ENCODE measurements at regions not wholly inside any gene's neighbourhood (a gene's known extent, or its start where the extent isn't known, plus 50 kb on each side); places are given as distances from the start of the nearest gene placed in this dataset.

DNA sequence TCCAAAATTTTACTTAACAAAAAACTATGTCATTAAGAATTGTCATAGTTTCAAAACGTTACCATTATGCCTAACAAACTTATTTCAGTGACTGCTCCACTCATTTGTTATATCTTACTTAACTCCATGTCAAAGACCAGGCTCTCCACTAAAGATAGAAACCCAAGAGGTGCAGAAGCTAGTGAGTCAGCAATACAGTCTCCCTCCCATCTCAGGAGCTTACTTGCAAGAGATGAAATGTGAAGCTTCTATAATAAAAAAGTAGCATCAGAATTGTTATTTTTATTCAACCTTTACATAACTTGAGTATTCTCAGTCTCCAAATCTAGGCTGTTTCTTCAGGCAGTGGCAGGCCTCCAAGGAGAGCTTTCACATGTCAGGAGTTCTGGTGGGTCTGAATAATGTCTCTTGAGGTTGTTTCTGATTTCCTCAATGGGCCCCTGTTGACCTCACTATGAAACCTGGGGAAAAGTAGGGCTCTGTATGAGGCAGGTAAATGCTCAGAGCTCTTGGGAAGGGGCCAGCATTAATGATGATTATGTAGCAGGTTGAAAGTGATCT is 242.0 kb downstream of the NDFIP2 start:
- no peak for DNase-seq (ENCODE audit: low read depth in 2 of 2)

- DNase-seq (ENCODE audit: low read depth in 2 of 2): no peak
Observed at GRCh38 chr13:79716191-79716590, 235.2 kb downstream of the NDFIP2 start.

DNA sequence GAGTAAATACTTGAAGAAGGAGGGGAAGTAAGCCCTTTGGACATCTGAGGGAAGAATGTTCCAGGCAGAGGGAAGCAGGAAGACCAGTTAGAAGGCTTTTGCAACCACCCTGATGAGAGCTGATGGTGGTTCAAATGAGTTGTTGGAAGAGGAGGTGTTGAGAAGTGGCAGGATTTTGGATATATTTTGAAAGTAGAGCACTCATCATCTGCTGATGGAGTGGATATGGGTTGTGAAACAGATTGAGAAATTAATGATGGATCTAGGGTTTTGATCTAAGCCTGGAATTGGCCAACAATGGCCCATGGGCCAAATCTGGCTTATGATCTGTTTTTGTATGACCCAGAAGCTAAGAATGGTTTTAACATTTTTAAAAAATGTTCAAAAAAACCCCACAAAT is 230.7 kb downstream of the NDFIP2 start:
- no peak for DNase-seq (ENCODE audit: low read depth in 2 of 2)

DNA sequence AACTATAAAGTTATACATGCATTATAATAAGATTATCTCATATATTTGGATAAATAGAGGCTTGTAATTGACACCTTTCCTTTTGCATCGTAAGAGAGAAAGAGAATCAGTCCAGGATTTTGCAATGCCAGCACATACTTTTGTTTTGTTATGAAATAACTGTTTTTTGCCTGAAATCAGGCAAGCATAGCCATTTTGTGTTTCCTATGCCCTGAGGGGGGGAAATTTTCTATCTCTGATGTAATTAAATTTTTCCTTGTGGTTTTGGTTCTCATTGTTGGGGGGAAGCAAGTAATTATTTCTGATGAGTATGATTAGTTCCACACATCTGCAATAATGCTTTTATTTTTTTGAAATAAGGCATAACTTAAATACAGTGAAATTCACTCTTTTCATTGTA is 229.4 kb downstream of the NDFIP2 start:
- peak; percentile 45 to 50 for DNase-seq (ENCODE audit: low read depth in 2 of 2)

- DNase-seq (ENCODE audit: low read depth in 2 of 2): peak in 1 of 2 experiments; percentile 44
Observed at GRCh38 chr13:79709471-79709870, 228.5 kb downstream of the NDFIP2 start.

DNA sequence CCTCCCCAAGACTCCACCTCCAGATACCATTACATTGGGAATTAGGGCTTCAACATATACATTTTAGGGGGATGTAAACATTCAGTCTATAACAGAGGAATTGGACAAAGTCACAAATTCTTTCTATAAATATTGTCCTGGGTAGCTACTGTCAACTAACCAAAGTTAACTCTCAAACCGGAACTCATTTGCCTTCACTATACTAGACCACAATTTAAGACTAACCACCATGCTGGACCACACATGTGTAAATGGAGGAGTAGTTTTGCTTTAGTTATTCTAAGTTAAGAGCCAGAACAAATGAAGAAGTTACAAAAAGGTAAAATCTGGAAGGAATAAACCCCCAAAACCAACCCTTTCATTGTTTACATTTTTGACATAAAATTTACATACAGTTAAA is 222.8 kb downstream of the NDFIP2 start:
- no peak for DNase-seq (ENCODE audit: low read depth in 2 of 2)

GRCh38 chr13:79695754-79696153 is 214.8 kb downstream of the NDFIP2 start:
- DNase-seq (ENCODE audit: low read depth in 2 of 2): no peak

GRCh38 chr13:79692846-79693245 is 211.9 kb downstream of the NDFIP2 start:
- no peak for DNase-seq (ENCODE audit: low read depth in 2 of 2)

DNA sequence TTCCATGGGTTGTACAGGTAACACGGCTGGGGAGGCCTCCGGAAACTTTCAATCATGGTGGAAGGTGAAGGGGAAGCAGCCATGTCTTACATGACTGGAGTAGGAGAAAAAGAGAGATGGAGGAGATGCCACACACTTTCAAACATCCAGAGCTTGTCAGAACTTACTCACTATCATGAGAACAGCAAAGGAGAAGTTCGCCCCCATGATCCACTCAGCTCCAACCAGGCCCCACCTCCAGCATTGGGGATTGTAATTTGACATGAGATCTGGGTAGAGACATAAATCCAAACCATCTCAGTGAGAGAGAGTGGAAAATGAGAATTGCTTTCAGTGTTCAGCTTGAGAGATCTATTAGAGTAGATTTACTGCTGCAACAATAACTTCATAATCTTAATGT is 210.9 kb downstream of the NDFIP2 start:
- no peak for DNase-seq (ENCODE audit: low read depth in 2 of 2)

DNA sequence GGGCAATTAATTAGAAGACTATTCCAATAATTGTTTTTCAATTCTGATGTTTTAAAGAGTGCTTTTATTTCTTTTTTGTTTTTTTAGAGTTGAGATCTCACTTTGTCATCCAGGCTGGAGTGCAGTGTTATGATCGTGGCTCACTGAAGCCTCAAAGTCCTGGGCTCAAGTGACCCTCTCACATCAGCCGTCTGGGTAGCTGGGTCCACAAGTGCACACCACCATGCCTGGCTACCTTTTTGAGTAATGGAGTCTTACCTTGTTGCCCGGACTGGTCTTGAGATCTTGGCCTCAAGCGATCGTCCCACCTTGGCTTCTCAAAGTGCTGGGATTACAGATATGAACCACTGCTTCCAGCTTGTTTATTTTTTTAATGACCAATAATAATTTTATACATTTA is 207.8 kb downstream of the NDFIP2 start:
- no peak for DNase-seq (ENCODE audit: low read depth in 2 of 2)

- no peak for DNase-seq (ENCODE audit: low read depth in 2 of 2)
Observed at GRCh38 chr13:79686441-79686840, 205.5 kb downstream of the NDFIP2 start.

DNA sequence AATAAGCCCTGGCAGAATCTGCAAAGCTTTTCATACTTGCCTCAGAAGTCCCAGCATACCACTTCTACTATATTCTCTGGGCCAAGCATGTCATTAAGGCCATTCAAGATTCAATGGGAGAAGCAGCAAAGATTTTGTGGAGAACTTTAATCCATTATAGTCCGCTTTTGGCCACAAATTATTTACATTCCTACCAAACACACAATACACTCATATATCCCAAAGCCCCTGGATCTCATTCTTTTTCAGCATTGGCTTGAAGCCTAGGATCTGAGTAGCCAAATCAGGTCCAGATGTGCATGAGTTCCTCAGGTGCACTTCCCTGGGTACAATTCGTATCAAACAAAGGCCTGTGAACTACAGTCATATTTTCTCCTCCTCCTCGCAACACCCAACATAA is 203.4 kb downstream of the NDFIP2 start:
- peak in 1 of 2 experiments; percentile 20 for DNase-seq (ENCODE audit: low read depth in 2 of 2)

GRCh38 chr13:79682164-79682563 is 201.2 kb downstream of the NDFIP2 start:
- no peak for DNase-seq (ENCODE audit: low read depth in 2 of 2)

DNA sequence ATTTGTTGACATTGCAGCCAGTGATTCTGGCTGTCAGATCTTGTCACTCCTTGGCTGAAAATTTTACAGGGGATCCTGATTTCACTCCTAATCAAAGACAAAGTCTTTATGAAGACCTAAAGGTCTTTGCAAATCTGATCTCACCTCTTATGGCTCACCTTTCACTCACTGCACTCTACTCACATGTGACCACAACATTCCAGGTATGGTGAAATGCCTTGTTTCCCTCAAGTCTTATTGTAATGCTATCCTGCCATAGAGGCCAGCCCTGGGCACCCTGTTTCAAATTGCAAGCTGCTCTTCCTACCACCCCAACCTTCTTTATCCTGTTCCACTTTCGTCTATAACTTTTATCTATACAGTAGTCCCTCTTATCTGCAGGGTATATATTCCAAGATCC is 200.1 kb downstream of the NDFIP2 start:
- no peak for DNase-seq (ENCODE audit: low read depth in 2 of 2)

DNA sequence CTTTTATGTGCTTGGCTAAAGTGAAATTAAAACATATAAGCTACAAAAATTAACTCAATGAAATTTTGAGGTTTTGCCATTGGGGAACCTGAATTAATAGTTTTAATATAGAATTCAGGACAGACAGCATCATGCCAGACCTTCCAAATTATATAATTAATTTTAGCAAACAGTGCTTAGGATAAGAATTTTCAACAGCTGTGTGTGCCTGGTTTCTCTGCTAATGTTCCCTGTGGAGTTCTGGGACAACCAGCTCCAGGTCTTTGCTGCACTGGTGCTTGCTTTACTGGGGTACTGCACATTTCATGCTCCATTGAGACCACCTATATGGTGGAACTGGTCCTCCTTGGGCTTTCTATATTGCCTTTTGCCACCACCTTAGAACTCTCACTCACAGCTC is 199.5 kb downstream of the NDFIP2 start:
- DNase-seq (ENCODE audit: low read depth in 2 of 2): no peak

- DNase-seq (ENCODE audit: low read depth in 2 of 2): no peak
Observed at GRCh38 chr13:79679334-79679733, 198.4 kb downstream of the NDFIP2 start.

DNA sequence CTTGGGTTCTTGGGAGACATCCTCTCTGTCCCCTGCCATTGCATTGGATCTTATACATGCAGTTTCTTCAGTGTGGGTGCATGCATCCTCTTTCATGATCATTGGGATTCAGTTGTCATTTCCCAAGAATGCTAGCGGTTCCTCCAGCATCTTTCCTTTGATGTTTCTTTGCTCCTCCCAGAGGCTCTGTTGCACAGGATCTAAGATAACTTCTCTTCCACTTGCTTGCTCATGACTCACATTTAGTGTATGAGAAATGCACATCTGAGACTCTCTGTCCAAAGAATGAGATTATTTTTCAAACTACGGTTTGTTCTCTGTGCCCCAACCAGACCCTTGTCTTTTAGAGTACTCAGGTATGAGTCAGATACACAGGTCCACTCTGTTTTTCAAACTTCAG is 197.1 kb downstream of the NDFIP2 start:
- no peak for DNase-seq (ENCODE audit: low read depth in 2 of 2)

GRCh38 chr13:79675931-79676660 is 195.1 kb downstream of the NDFIP2 start:
- DNase-seq (ENCODE audit: low read depth in 2 of 2): no peak

DNA sequence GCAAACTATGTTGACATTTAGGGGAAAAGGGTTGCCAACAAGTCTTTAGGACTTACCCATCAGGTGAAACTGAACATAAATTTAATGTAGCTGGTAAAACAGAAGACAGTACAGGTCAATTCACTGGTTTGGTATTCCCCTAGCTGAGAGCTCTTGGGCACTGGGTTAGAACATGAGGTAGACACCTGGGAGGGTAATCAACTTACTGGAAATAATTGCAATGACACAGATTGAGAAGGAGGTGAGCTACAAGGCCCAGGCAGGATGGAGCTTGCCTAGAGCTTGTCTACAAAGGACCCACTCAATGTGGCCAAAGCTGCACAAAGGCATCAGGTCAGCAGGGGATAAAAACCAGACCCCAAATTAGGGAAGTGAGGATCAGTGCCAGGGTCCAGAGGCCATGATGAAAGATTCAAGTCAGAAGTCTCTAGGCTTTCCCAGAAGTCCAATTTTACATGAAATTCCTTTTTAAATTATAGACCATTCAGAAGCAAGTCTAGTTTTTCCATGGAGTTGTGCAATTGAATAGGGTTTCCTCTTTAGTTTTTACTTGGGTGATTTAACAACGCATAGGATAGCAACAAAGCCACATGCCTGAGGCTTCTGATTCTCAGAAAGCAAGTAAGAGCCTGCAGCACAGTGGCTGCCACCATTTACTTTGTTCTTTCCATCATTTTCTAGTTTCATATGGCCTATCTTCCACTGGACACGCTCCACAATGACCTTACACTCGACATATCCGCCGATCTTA is 194.0 kb downstream of the NDFIP2 start:
- no peak for DNase-seq (ENCODE audit: low read depth in 2 of 2)

- no peak for DNase-seq (ENCODE audit: low read depth in 2 of 2)
Observed at GRCh38 chr13:79673993-79674377, 193.0 kb downstream of the NDFIP2 start.

GRCh38 chr13:79673310-79673992 is 192.5 kb downstream of the NDFIP2 start:
- no peak for DNase-seq (ENCODE audit: low read depth in 2 of 2)

GRCh38 chr13:79671420-79671819 is 190.5 kb downstream of the NDFIP2 start:
- no peak for DNase-seq (ENCODE audit: low read depth in 2 of 2)

Data from fibroblast of skin of left biceps (primary cell).